ENCODE measurements at regions not wholly inside any gene's neighbourhood (a gene's known extent, or its start where the extent isn't known, plus 50 kb on each side); places are given as distances from the start of the nearest gene placed in this dataset.

DNA sequence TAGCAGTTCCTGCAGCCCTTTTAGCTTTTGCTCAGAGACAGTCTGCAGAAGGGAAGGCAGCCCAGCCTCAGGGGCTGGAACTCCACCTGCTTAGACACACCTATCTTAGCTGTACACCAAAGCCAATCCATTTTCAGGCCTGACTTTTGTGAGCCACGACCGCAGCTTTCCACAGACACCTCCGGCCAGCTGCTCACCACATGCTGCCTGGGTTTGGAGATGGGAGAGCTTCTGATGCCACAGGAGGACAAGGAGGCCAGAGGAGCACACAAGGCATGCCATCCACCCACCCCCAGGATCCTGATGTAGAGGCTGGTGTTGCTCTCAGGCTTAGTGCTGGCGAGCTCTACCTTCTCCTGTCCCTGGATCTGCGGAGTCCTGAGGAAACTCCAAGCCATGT lies 141.8 kb upstream of the NALF2 start:
- no peak for DNase-seq

DNA sequence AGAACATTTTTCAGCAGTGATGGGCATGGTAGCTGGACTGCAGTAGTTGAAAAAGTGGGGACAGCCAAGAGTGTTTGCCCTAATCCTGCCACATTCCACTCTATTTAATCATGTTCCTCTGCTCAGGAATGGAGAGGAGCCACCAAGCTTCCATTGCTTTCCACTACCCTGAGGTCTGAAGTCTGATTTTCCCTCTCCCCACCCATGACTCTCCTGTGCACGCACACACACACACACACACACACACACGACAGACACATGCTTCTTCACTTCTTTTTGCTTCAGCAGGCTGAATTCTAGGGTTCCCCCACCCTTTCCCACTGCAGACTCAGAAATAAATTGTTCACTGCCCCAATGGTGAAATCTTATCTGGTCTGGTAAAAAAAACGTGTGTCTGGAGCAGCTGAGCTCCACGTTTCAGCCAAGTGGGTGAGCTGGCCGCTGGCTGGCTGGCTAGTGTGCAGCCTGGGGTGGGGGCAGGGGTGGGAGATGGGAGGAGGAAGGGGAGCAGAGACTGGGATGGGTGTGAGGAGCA lies 142.7 kb upstream of the NALF2 start:
- no peak for DNase-seq

DNA sequence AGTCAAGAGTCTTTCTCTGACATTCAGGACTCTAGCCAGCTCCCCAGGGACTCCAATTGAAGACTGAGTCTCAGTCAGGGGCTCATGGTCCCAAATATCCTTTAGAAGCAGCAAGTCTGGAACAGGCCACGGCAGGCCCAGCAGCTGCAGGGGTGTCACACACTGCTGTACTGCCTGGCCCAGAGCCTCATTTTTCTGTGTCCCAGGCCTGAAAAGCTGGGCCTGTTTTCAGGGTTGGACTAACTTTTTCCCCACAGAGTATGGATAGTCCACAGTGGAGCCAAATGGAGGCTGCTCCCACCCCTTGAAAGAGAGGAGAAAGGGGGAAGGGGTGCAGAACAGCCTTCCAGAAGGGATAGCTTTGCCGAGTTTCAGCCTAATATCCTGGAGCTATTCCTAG lies 146.8 kb upstream of the NALF2 start:
- DNase-seq = no peak

DNA sequence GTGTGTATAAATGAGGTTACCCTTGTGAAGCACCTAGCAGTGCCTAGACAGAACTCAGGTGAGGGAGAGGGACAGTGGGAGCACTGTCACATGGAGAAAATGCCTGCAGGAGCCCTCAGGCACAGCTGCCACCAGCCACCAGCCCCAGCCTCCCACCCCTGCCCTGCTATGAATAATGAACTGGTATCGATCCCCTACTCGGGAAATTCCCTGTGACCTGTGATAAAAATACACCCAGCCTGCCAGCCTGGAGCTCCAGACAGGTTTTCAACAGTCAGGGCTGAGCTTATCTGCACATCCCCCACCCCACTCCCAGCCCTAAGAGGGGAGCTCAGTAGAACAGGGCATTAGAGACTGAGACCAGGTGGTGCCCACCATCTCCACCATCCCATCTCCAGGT lies 159.6 kb upstream of the PJA1 start:
- DNase-seq = no peak

DNA sequence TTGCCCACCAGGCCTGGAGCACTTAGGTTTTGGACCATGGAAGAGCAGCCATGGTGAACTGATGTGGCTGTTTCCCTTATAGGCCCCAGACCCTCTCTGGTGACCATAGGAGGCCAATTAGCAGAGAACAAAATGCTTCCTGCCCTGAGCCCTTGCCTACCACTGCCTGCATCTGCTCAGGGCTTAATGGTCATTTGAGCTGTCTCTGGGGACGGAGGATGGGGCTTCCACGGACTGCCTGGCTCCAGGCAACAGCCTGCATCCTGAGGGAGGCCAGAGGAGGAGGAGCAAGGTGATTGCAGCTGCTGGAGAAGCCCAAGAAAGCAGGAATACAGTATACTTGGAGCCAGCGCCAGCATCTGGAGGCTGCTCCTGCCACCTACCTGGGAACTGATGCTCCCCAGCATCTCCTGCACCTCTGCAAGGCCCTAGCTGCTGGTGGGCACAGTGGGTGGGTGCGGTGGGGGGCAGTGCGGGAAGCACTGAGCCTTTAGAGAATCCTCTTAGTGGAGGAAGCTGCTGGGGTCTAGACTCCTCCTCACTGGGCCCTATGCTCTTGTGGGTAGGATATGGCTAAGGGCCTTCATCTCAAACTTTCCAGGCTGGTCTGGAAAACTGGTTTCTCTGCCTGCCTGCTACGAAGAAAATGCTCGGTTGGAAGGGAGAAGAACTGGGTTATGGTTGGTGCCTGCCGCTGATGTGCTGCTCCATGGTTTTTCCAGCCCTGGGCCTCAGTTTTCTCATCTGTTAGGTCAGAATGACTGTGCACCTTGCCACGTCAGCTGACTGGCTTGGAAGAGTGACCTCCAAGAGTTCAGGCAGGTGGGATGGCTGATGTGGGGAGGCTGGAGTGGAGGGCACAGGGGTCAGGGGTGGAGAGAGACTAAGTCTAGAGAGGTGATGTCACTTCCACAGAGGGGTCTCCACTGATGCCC lies 158.8 kb upstream of the PJA1 start:
- no peak for DNase-seq

DNA sequence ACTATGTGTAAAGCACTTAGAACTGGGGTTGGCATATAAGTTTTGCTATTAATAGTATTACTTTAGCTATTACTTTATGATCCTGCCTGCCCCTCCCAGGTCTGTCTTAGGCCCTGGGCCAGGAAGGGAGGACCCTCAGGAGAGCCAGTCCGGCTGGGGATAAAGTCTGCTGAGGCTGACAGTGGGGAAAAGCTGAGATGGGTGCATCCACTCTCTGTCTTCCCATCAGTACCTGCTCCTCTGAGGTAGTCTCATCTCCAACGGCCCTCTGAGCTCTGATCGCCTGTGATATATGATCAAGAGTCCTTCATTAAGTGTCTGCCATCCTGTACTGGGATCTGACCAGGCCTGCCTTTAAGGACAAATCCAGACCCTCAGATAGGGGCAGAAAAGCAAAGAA lies 156.5 kb upstream of the PJA1 start:
- no peak for DNase-seq

DNA sequence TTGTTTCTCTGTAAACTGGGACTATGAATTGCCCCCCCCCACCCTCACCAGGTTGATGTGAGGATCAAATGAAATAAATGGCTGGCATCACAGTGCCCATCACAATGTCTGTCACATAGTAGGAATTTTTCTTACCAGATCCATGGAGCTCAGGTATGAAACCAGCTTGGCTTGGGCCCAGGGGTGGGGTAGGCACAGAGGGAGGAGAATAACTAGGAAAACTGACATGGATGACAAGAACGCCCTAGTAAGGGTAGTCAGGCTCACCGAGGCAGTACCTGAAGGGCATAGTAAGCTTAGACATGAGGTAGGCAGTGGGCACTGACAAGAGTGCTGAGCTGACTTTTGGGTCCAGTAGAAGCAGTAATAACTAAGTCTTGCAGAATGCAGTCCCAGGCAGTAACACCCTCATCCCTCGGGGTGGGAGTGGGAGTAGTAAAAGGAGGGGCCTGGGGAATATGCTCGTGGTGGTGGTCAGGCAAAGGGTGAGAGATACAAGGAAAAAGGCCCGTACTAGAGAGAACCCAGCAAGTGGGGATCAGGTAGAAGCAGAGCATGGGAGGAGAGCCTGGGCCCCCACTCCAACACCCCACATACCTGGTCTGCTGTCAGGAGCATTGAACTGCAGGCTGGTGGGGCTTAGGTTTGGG lies 155.9 kb upstream of the PJA1 start:
- no peak for DNase-seq

DNA sequence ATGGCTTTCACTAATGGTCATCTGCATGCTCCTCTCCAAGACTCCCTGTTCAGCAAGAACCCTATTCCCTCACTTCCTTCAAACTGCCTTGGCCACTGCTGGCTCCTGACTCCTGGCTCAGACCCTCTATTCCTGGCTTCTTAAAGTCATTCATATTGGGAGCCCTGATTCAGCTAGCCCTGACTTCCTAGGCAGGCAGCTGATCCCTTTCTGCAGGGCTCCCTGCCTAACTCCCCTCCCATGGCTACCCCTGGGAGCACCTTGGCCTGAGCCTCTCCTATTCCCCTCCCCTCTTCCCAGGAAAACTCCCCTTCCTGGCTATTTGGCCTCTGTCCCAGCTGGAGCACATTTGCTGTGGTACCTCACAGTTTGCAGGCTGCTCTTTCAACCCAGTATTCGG lies 154.9 kb upstream of the PJA1 start:
- DNase-seq = no peak

DNA sequence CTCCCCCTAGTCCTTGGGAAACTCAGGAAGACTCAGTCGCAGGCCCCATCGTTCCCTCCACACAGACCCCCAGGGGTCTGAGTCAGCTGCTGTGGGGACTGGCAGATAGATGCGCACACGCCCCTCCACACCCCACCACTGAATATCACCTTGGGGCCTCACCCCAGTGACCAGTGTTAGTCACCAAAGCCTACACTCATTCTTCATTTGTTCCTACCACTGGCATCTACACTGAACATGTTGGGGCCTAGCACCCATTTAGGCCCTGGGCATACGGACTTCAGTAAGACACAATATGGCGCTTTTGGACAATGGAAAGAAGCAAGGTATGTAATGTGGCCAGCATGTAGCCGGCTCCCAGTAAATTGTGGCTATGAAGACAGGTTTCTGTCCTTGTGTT lies 154.1 kb upstream of the PJA1 start:
- no peak for DNase-seq

DNA sequence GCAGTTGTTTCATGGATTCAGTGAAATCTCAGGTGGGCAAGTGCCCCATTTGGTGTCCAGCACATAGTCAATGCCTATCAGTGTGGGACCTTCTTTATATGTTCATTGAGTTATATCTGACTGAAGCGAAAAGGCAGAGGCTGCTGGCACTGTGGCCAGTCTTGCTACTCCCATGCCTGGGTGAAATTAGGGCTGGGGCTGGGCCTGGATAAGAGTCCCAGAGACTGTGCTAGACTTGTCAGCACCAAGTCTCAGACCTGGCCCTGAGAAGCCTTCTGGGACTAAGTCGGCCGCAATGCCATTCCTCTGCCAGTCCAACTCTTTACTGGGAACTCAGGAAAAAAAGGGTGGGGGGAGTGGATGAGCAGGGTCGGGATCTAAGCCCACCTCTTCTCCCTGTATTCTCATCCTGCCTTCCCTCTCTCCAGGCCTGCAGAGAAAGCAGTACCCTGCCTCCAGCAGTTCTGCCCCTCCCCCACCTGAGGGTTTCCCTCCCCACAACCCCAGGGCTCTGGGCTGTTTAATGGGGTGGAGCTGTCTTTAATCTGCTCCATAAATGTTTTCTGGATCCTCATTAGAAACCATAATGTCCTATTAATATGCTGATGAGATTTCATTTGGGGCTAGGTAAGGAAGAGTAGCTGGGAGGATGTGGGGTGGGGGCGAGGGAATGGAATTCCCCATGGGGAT lies 153.5 kb upstream of the PJA1 start:
- DNase-seq = no peak

DNA sequence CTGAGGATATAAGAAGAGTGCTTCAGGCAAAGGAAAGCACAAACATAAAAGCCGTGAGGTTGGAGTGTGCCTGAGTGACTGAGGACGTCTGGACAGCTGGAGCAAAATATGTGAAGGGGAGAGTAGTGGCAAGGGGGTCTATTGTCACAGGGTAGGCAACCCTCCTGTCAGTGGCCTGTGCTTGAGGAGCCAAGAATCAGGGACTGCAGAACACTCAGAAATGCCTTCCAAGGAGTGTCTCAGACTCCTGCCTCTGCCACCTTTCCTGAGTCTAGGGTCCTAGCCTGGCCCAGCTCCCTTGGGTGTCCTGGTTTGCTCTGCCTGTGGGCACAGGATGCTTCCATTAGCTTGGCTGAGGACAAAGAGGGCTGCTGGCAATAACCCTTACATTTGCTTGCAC lies 152.5 kb upstream of the PJA1 start:
- DNase-seq = no peak

DNA sequence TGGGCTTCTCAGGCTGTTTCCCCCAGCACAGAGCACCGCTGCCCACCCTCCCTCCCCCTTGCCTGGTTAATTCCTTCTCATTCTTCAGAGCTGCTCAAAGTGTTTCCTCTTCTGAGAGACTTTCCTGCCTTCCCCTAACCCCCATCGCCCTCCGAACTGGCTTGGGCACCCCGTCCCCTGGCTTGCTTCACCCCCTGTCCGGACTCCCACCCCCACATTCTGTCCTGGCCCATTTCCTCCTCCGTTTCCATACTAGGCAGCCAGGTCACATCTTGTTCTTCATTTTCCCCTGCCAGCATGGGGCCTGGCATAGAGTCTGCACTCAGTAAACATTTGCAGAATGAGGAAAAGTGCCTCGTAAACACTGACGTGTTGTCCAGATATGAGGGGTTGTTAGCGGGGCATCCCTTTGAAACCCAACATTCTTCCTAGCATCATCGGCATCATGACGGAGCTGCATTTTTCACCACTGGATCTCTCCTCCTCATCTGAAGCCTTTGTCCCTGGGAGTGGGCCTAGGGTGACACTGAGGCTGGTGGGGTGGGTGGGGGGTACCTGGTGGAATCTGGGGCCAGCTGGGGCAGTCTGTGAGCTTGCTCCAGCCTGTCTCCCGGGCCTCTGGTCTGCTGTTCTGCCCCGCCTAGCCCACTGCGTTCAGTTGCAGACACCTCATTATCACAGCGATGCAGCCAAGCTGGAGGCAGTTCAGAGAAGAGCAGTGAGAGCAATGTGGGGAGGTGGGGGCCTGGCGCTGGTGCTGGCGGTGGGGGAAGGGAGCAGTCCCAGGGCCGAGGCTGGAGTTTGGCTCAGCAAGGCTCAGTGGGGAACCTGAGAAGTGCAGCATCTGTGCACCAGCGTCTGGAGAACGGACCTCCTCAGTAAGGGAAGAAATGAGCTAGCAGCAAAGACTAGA lies 149.4 kb upstream of the PJA1 start:
- DNase-seq = no peak

DNA sequence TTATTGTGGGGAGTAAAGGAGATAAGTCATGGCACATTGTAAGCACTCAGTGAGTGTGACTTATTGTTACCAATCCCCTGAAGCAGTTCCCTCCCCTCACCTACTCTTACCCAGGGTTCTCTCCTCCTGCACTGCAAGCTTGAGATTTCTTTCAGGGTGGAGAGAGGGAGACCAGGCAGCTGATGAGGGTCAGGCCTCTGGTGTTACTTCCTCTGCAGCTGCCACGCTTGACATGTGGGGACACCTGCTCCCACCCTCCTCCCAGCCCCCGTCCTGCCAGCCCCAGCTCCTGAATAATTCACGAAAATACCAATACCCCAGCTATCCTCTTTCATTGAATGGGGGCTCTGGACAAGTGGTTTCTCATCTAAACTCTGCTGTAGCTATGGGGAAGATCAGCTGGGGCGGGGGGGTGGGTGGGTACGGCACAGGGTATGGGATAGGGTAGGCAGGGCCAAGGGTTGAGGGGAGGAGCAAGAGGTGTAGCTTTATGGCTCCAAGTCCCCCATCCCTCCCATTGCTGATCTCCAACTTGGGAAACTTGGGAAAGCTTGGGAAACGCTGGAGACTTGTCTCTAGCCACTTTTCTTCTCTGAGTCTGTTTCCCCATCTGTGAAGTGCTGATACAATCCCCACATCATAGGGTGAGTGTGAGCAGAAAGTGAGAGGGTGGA lies 148.5 kb upstream of the PJA1 start:
- no peak for DNase-seq

DNA sequence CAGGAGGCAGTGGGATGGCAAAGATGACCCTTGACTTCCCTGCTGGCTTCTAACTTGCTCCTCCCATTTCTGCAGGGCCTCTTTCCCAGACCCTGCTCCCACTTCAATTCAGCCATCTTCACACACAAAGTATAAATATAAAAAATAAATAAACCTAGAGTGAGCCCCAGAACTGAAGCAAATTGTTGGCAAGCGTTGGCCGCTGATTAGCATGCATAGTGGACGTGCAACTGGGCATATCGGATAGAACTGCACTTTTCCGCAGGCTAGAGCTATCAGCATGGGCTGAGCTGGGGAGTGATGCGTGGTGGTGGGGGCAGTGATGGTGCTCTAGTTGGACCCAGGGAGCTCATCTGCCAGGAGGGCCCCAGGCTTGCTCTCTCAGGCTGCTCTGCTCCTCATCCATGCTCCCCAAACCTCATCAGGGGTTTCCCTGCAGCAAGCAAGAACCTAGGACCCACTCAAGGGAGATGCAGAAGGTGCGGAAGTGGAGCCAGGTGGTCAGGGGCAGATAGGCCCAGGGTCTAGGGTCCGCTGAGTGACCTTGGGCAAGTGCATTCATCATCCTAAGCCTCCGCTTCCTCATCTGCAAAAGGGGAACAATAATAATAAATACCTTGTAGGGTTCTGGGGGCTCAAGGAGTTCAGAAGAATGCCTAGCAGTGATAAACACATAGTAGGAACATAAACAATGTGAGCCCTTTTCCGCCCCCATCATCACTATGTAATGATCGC lies 146.8 kb upstream of the PJA1 start:
- no peak for DNase-seq

DNA sequence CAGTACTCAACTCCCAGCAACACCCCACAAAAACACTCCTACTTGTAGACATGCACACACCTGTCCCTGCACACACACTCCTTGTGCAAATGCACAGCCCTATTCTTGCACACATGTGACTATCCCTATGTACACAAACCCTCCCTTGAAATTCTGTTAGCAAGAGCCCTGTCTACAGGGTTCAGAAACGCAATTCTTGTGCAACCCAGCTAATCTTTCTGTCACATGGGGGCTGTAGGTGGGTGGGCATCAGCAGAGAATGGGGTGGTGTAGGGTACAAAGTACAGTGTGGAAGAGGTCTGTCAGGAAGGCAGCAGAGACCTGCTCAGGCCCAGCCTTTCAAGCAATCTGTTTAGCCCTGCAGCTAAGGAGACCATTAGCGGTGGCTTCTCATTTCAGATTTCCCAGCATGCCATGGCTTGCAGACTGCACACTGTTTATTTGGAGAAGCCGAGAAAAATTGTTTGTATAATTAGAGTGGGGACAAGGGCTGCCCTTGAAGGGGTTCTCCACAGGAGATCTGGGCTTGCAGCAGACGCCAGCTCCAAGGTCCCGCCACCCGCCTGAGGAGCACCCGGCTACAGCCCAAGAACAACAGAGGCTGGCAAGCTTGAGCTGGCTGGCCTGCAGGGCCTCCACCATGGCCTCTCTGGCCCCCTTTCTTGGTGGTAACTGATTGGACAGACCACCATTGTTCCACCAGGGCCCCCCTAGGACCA lies 144.0 kb upstream of the PJA1 start:
- no peak for DNase-seq

DNA sequence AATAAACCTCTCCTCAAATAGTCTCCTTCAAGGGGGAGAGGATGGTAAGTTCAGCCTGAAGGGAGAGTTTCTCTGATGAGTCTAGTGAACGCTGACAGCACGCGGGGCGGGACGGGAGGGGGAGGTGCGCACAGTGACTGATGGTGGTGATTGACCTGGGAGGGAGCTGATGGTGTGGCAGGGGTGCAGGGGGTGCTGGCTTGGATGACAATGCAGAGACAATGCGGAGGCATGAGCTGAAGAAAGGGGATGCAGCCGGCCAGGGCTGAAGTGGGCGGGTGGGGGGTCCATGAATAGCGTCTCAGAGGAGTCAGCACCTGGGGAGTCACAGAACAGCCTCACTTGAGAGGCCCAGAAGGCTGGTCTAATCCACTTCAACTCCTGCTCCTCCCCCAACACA lies 142.5 kb upstream of the PJA1 start:
- no peak for DNase-seq

DNA sequence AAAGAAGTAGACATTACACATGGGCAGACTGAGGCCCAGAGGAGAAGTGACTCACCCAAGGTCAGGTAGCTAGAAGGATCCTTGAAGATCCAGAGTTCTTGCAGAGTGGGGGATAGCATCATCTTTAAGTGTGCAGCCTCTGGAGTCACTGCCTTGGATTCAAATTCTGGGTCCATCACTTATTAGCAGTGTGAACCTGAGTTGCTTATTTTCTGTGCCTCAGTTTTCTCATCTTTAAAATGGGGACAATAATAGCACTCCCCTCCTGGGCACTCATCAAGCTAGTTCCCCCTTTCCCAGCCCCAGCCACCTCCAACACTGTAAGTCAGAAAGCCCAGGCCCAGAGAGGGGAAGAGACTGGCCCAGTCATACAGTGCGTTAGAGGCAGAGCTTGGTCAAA lies 141.8 kb upstream of the PJA1 start:
- no peak for DNase-seq

DNA sequence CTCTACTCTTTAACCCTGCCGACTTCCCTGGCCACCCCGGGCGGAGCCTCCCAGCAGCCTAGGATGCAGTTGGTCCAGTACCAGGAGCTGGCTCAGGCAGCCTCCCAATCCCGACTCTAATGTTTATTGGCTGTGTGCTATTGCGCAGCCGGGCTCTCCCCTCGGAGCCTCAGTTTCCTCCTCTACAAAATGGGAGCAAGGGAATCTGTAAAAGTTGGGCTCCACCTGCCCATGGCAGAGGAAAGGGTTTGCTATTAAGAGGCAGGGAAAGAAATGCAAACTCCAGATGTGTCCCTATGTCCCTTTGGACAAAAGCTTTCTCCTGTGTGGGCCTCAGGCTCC lies 140.8 kb upstream of the PJA1 start:
- no peak for DNase-seq

DNA sequence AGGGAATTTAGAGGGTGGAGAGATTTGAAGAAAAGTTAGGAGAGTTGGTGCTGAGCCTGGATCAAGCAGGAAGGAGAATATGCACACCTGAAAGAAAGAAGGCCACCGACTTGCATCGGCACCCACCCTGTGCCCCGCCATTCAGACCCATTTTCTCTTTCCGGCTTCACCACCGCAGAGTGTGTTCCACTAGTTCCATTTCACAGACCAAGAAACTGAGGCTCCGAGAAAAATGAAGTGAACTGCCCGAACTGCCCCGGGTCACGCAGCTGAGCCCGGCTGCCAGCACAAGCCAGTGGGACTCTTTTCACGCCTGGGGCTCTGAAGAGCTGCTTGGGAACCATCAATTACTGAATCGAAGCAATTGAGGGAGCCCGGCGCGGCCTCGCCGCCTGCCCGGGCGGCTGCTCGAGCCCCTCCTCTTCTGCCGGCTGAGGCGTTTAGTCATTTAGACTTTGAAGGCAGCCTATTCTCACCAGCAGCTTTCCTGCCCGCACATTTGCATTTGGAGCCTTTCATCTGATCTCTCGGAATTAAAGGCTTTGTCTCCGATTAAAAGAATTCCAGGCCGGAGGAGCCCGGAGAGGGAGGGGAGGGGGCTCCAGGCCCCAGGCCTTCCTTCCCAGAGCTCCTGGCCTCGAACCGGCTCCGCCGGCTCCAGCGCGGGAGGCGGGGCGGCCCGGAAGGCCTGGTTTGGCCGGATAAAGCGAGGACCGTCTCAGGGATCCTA lies 140.2 kb upstream of the PJA1 start:
- no peak for DNase-seq

DNA sequence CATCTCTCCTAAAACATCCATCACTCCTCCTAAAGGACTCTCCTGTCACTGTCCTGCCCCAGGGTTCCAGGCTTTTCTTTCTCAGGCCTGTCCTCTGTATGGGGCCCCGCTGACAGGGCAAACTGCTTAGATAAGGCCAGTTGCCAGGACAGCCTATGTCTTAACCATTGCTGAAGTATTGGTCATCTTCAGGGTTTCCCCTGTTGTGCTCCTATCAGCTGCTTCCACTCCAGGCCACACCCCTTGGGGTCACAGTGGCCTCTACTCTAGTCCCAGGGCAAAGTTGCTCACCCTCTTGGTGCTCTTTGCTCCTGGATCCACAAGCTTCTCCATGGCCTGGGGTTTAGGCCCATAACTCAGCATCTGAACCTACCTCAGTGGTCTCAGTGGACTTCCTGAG lies 138.0 kb upstream of the PJA1 start:
- no peak for DNase-seq

All from suppressor macrophage treated with lipopolysaccharide for 4 hours (primary cell).